ENCODE measurements at regions not wholly inside any gene's neighbourhood (a gene's known extent, or its start where the extent isn't known, plus 50 kb on each side); places are given as distances from the start of the nearest gene placed in this dataset.

GRCh38 chr5:27482663-27483062 is 444.3 kb upstream of the CDH9 start:
- Histone ChIP-seq H3K36me3 (replicated peaks; ENCODE audit: low read depth, low read length) (no peaks in the 10 kb centered on the region), H3K4me3 (ENCODE audit: low read length) (no peak overlapping the region), H2AFZ (ENCODE audit: low read depth, low read length) (no peak overlapping the region), H3K9ac (ENCODE audit: low read length) (no peak overlapping the region), H4K20me1 (ENCODE audit: insufficient read depth, low read length) (no peaks in the 10 kb centered on the region), H3K27ac (ENCODE audit: low read length) (no peak overlapping the region), H3K9me3 (ENCODE audit: insufficient read depth, low read length) (no peaks in the 10 kb centered on the region), H3K79me2 (ENCODE audit: low read length) (no peaks in the 10 kb centered on the region), H3K4me2 (ENCODE audit: low read length) (no peak overlapping the region), H3K27me3 (ENCODE audit: low read depth, low read length) (no peaks in the 10 kb centered on the region), H3K4me1 (ENCODE audit: low read length) (no peaks in the 10 kb centered on the region)
- TF ChIP-seq, protein P1, sequence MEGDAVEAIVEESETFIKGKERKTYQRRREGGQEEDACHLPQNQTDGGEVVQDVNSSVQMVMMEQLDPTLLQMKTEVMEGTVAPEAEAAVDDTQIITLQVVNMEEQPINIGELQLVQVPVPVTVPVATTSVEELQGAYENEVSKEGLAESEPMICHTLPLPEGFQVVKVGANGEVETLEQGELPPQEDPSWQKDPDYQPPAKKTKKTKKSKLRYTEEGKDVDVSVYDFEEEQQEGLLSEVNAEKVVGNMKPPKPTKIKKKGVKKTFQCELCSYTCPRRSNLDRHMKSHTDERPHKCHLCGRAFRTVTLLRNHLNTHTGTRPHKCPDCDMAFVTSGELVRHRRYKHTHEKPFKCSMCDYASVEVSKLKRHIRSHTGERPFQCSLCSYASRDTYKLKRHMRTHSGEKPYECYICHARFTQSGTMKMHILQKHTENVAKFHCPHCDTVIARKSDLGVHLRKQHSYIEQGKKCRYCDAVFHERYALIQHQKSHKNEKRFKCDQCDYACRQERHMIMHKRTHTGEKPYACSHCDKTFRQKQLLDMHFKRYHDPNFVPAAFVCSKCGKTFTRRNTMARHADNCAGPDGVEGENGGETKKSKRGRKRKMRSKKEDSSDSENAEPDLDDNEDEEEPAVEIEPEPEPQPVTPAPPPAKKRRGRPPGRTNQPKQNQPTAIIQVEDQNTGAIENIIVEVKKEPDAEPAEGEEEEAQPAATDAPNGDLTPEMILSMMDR (IDR thresholded peaks at IDR 0.05; ENCODE audit: low read depth, low read length): no peak
- no peak for TF ChIP-seq EZH2phosphoT487 (IDR thresholded peaks at IDR 0.05; ENCODE audit: low read depth)

GRCh38 chr5:27479859-27480258 is 441.5 kb upstream of the CDH9 start:
- H3K27me3 ChIP-seq (ENCODE audit: low read depth, low read length): no peaks in the 10 kb centered on the region
- H3K4me3 ChIP-seq (ENCODE audit: low read length): no peak overlapping the region
- H2AFZ ChIP-seq (ENCODE audit: low read depth, low read length): no peak overlapping the region
- no peaks in the 10 kb centered on the region for H4K20me1 ChIP-seq (ENCODE audit: insufficient read depth, low read length)
- H3K9me3 ChIP-seq (ENCODE audit: insufficient read depth, low read length): no peaks in the 10 kb centered on the region
- H3K27ac ChIP-seq (ENCODE audit: low read length): no peak overlapping the region
- no peak overlapping the region for H3K9ac ChIP-seq (ENCODE audit: low read length)
- no peak overlapping the region for H3K4me2 ChIP-seq (ENCODE audit: low read length)
- TF ChIP-seq, protein P1 (IDR thresholded peaks at IDR 0.05; ENCODE audit: low read depth, low read length): no peak
- no peak for TF ChIP-seq EZH2phosphoT487 (IDR thresholded peaks at IDR 0.05; ENCODE audit: low read depth)
- no peaks in the 10 kb centered on the region for H3K4me1 ChIP-seq (ENCODE audit: low read length)
- H3K79me2 ChIP-seq (ENCODE audit: low read length): no peaks in the 10 kb centered on the region
- H3K36me3 ChIP-seq (replicated peaks; ENCODE audit: low read depth, low read length): no peaks in the 10 kb centered on the region

GRCh38 chr5:27477550-27477949 is 439.2 kb upstream of the CDH9 start:
- Histone ChIP-seq H4K20me1 (ENCODE audit: insufficient read depth, low read length) (no peaks in the 10 kb centered on the region), H3K27me3 (ENCODE audit: low read depth, low read length) (no peaks in the 10 kb centered on the region), H3K4me3 (ENCODE audit: low read length) (no peak overlapping the region), H2AFZ (ENCODE audit: low read depth, low read length) (no peak overlapping the region), H3K9ac (ENCODE audit: low read length) (no peak overlapping the region), H3K4me2 (ENCODE audit: low read length) (no peak overlapping the region), H3K9me3 (ENCODE audit: insufficient read depth, low read length) (no peaks in the 10 kb centered on the region), H3K36me3 (replicated peaks; ENCODE audit: low read depth, low read length) (no peaks in the 10 kb centered on the region), H3K79me2 (ENCODE audit: low read length) (no peaks in the 10 kb centered on the region), H3K27ac (ENCODE audit: low read length) (no peak overlapping the region), H3K4me1 (ENCODE audit: low read length) (no peaks in the 10 kb centered on the region)
- TF ChIP-seq, protein P1 (IDR thresholded peaks at IDR 0.05; ENCODE audit: low read depth, low read length): no peak
- no peak for TF ChIP-seq EZH2phosphoT487 (IDR thresholded peaks at IDR 0.05; ENCODE audit: low read depth)

DNA sequence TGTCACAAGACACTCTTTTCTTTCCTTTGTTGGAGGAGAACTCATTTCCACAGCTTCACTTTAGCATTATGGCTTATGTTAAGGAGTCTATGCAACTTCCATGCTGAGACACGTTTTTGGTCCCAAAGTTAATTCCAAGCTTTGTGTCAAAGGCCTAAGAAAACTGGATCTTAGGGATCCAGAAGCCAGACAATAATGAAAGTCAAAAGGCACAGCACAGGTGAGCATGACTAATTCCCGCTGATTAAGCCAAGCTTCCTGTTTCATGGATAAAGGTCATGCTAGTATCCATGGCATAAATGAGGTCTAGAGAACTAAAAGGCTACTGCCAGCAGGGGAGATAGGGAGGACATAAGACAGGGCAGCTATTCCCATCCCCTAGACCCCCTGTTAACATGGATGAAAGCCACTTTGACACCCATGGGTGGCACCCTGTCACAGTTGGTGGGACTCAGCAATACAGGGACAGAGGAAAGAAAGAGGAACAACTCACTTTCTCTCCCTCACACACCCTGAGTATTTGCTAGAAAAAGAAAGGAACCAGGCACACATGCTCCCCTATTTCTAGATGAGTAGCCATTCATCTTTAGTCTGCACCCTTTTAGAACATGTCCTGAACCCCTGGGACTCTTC is 438.1 kb upstream of the CDH9 start:
- no peaks in the 10 kb centered on the region for H4K20me1 ChIP-seq (ENCODE audit: insufficient read depth, low read length)
- no peak overlapping the region for H3K4me2 ChIP-seq (ENCODE audit: low read length)
- no peak overlapping the region for H3K27ac ChIP-seq (ENCODE audit: low read length)
- H3K4me1 ChIP-seq (ENCODE audit: low read length): no peaks in the 10 kb centered on the region
- no peak overlapping the region for H3K9ac ChIP-seq (ENCODE audit: low read length)
- H3K79me2 ChIP-seq (ENCODE audit: low read length): no peaks in the 10 kb centered on the region
- H3K36me3 ChIP-seq (replicated peaks; ENCODE audit: low read depth, low read length): no peaks in the 10 kb centered on the region
- H3K27me3 ChIP-seq (ENCODE audit: low read depth, low read length): no peaks in the 10 kb centered on the region
- H3K4me3 ChIP-seq (ENCODE audit: low read length): no peak overlapping the region
- no peak overlapping the region for H2AFZ ChIP-seq (ENCODE audit: low read depth, low read length)
- TF ChIP-seq EZH2phosphoT487 (IDR thresholded peaks at IDR 0.05; ENCODE audit: low read depth): no peak
- TF ChIP-seq, protein P1 (IDR thresholded peaks at IDR 0.05; ENCODE audit: low read depth, low read length): no peak
- H3K9me3 ChIP-seq (ENCODE audit: insufficient read depth, low read length): no peaks in the 10 kb centered on the region

All from OCI-LY3 (cell line).